ENCODE measurements at regions not wholly inside any gene's neighbourhood (a gene's known extent, or its start where the extent isn't known, plus 50 kb on each side); places are given as distances from the start of the nearest gene placed in this dataset.
"Not testable (repeated sequence)": the region's sequence is repeated elsewhere in the genome, so short reads cannot be mapped to it uniquely, and the experiment has no call there.

DNA sequence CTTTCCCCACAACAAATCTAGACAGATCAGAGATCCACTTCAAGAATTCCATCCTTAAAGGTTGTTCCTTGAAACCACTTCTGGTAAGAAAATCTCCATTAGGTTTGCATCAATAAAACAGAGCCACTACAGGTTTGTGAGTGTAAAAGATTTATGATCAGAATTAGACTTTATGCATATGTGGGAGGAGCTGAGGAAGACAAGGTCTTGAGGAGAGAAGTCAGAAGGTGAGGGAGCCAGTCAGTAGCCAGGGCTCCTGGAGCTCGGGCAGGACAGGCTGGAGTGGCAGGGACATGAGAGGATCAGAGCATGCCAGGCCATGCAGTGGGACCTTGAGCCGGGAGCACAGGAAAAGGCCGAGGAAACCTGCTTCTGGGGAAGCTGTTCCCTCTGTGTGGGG lies 240.0 kb upstream of the PRSS1 start:
- TF ChIP-seq POLR2A, POLR2AphosphoS5 (IDR thresholded peaks at IDR 0.05; ENCODE audit: low read depth, low read length): not testable (repeated sequence)

All from GM12892 (cell line).